HepG2 (cell line): ENCODE measurements at regions not wholly inside any gene's neighbourhood (a gene's known extent, or its start where the extent isn't known, plus 50 kb on each side); places are given as distances from the start of the nearest gene placed in this dataset.

Source experiments
- ATAC-seq: fragments of 200-7000 bp; cut with Tn5 transposase; 3 replicates; pipeline ENCODE4 v1.9.1; 2020; ENCODE audit warnings: mild to moderate bottlenecking, moderate library complexity
- BruUV-seq: library from RNA; stranded (reverse); fragments of 400-500 nt; replicated peaks from 2 replicates; lab custom pipeline; 2021; lab: Mats Ljungman, UMichigan
- CTCF ChIA-PET: fragments of 300-600 bp; formaldehyde crosslinking; extraction: SDS; loops from one replicate; lab custom pipeline; 2021; ENCODE audit warnings: low total read pairs, inconsistent platforms, low intra/inter-chr PET ratio; lab: Yijun Ruan, JAX
- POLR2A ChIA-PET: fragments of 350-600 bp; sonication (Branson Sonifier 250); formaldehyde crosslinking; loops from one replicate; lab custom pipeline; 2020; ENCODE audit warnings: antibody characterized with exemption, inconsistent platforms; lab: Yijun Ruan, JAX
- DNase-seq: peaks from one replicate; pipeline ENCODE4 v3.0.0-alpha.2; 2015; ENCODE audit warnings: low spot score
- FAIRE-seq: peaks from 3 replicates; lab custom pipeline; 2011; peaks lifted over from hg19 to GRCh38; lab: Jason Lieb, UNC
- H2AFZ ChIP-seq: one replicate; pipeline ENCODE4 v1.6.1; 2011; ENCODE audit warnings: low read length, inconsistent platforms
- H3K27ac ChIP-seq: fragments of 300-600 bp; 3 replicates; pipeline ENCODE4 v1.8.0; 2011; ENCODE audit warnings: mixed run types, mild to moderate bottlenecking, mixed read lengths, low read length, inconsistent platforms; ENCODE audit not compliant: insufficient read depth; ENCODE audit errors: extremely low read length
- H3K27me3 ChIP-seq, 2 experiments: fragments of 200-600 bp in 1 of 2; 2 replicates in 1 of 2; 3 replicates in 1 of 2; pipeline versions ENCODE4 v1.6.0 to v1.8.0; 2011; ENCODE audit warnings: low read length in 2 of 2, mild to moderate bottlenecking in 2 of 2, moderate library complexity in 2 of 2, inconsistent platforms in 1 of 2; ENCODE audit not compliant: insufficient read depth in 2 of 2, control insufficient read depth in 1 of 2
- H3K36me3 ChIP-seq, 2 experiments: fragments of 200-600 bp in 1 of 2; replicated peaks in 1 of 2; 2 replicates in 1 of 2; 3 replicates in 1 of 2; pipeline versions ENCODE4 v1.5.1 to v1.8.0; 2011; ENCODE audit warnings: low read length in 2 of 2, inconsistent platforms in 1 of 2; ENCODE audit not compliant: insufficient read depth in 2 of 2, control insufficient read depth in 1 of 2
- H3K4me1 ChIP-seq: 2 replicates; pipeline ENCODE4 v1.5.1; 2012; ENCODE audit warnings: low read length, inconsistent platforms; ENCODE audit not compliant: insufficient read depth
- H3K4me2 ChIP-seq: 2 replicates; pipeline ENCODE4 v1.6.0; 2011; ENCODE audit warnings: low read depth, low read length, inconsistent platforms
- H3K4me3 ChIP-seq, 3 experiments: fragments of 200-600 bp in 1 of 3; sonication (generic), shearing (Covaris generic) in 1 of 3; replicated peaks in 1 of 3; 2 replicates each; pipeline ENCODE4 v1.5.1; 2011 to 2016; ENCODE audit warnings: low read length in 3 of 3, inconsistent platforms in 2 of 3, low read depth in 2 of 3, mild to moderate bottlenecking in 2 of 3, control low read depth in 1 of 3, mixed read lengths in 1 of 3; ENCODE audit not compliant: insufficient read depth in 1 of 3
- H3K79me2 ChIP-seq: one replicate; pipeline ENCODE4 v1.6.1; 2011; ENCODE audit warnings: low read length, inconsistent platforms; ENCODE audit not compliant: insufficient read depth
- H3K9ac ChIP-seq: 2 replicates; pipeline ENCODE4 v1.6.0; 2011; ENCODE audit warnings: mild to moderate bottlenecking, low read depth, low read length, inconsistent platforms; ENCODE audit not compliant: insufficient read depth
- H3K9me3 ChIP-seq: 2 replicates; pipeline ENCODE4 v1.5.1; 2012; ENCODE audit warnings: mild to moderate bottlenecking, low read length
- H4K20me1 ChIP-seq: 2 replicates; pipeline ENCODE4 v1.6.0; 2011; ENCODE audit warnings: inconsistent platforms, mild to moderate bottlenecking, low read length, moderate library complexity; ENCODE audit not compliant: insufficient read depth
- BCL3 ChIP-seq: sonication (generic); formaldehyde crosslinking; IDR thresholded peaks from 2 replicates; pipeline ENCODE4 v1.5.1; 2020; ENCODE audit warnings: mild to moderate bottlenecking, missing genetic modification reagents, moderate library complexity
- CEBPG ChIP-seq: IDR thresholded peaks from 2 replicates; pipeline ENCODE4 v1.6.1; 2016
- CENPT ChIP-seq: sonication (generic); formaldehyde crosslinking; IDR thresholded peaks from 2 replicates; pipeline ENCODE4 v1.8.0; 2022; ENCODE audit warnings: low read depth, mild to moderate bottlenecking, moderate library complexity, missing genetic modification reagents
- CSRNP1 ChIP-seq: sonication (generic); formaldehyde crosslinking; IDR thresholded peaks from 2 replicates; pipeline ENCODE4 v1.8.1; 2023; ENCODE audit warnings: mild to moderate bottlenecking, missing genetic modification reagents
- E2F5 ChIP-seq: sonication (generic); formaldehyde crosslinking; conservative IDR thresholded peaks from 2 replicates; pipeline ENCODE4 v1.4.0; 2020; ENCODE audit warnings: missing genetic modification reagents
- HNRNPL ChIP-seq: fragments of 200-400 bp; formaldehyde crosslinking; IDR thresholded peaks from 2 replicates; pipeline ENCODE4 v1.6.1; 2017; ENCODE audit warnings: mild to moderate bottlenecking, low read depth, low read length
- NFIB ChIP-seq: sonication (generic); formaldehyde crosslinking; IDR thresholded peaks from 2 replicates; pipeline ENCODE4 v1.9.0; 2021; ENCODE audit warnings: missing genetic modification reagents, mild to moderate bottlenecking, borderline replicate concordance
- RCOR2 ChIP-seq: IDR thresholded peaks from 2 replicates; pipeline ENCODE4 v1.6.1; 2016; ENCODE audit warnings: missing biosample characterization, missing genetic modification reagents
- TEAD2 ChIP-seq: sonication (generic); formaldehyde crosslinking; IDR thresholded peaks from 2 replicates; pipeline ENCODE4 v1.9.0; 2021; ENCODE audit warnings: missing genetic modification reagents
- YEATS2 ChIP-seq: sonication (generic); formaldehyde crosslinking; IDR thresholded peaks from 2 replicates; pipeline ENCODE4 v1.4.0; 2020; ENCODE audit warnings: missing genetic modification reagents, borderline replicate concordance
- ZBTB21 ChIP-seq: sonication (generic); formaldehyde crosslinking; IDR thresholded peaks from 2 replicates; pipeline ENCODE4 v1.4.0; 2020; ENCODE audit warnings: missing genetic modification reagents
- ZBTB8A ChIP-seq: sonication (generic); formaldehyde crosslinking; IDR thresholded peaks from 2 replicates; pipeline ENCODE4 v1.4.0; 2020; ENCODE audit warnings: mild to moderate bottlenecking, low read depth, missing genetic modification reagents, borderline replicate concordance
- ZNF225 ChIP-seq: sonication (generic); formaldehyde crosslinking; IDR thresholded peaks from 2 replicates; pipeline ENCODE4 v1.4.0; 2020; ENCODE audit warnings: mild to moderate bottlenecking, missing genetic modification reagents
- ZNF383 ChIP-seq: sonication (generic); formaldehyde crosslinking; IDR thresholded peaks from 2 replicates; pipeline ENCODE4 v1.4.0; 2020; ENCODE audit warnings: missing genetic modification reagents, mild to moderate bottlenecking, borderline replicate concordance
- ZNF782 ChIP-seq: sonication (generic); formaldehyde crosslinking; IDR thresholded peaks from 2 replicates; pipeline ENCODE4 v1.4.0; 2020; ENCODE audit warnings: missing genetic modification reagents, mild to moderate bottlenecking, borderline replicate concordance
- ZSCAN20 ChIP-seq: sonication (generic); formaldehyde crosslinking; IDR thresholded peaks from 2 replicates; pipeline ENCODE4 v1.4.0; 2020; ENCODE audit warnings: missing genetic modification reagents, mild to moderate bottlenecking, borderline replicate concordance
- WGBS: methylation state at CpG from one replicate; pipeline ENCODE4 v1.1.6; 2017; ENCODE audit warnings: low lambda C conversion rate; 5-methylcytosine and 5-hydroxymethylcytosine counted together
- in situ Hi-C: cut with HindIII; loops from 2 replicates; pipeline ENCODE4 v1.10.0; 2017; ENCODE audit warnings: low pct_unique_long_range_greater_than_20kb; ENCODE audit not compliant: extremely low pct_ligation_motif_present
- intact Hi-C: fragments of 100-400 bp; cut with micrococcal nuclease; formaldehyde crosslinking; loops from one replicate; pipeline ENCODE4 v1.10.0; 2022; ENCODE audit not compliant: unreplicated experiment

- Histone ChIP-seq H3K27me3 (no peaks in the 10 kb centered on the region; a peak in 1 of 5 replicates), H3K4me3 (no peak overlapping the region), H4K20me1 (no peaks in the 10 kb centered on the region), H3K79me2 (no peaks in the 10 kb centered on the region), H2AFZ (no peak overlapping the region), H3K9ac (no peak overlapping the region), H3K4me1 (peaks cover 22% of the 10 kb centered on the region), H3K9me3 (no peaks in the 10 kb centered on the region), H3K36me3 (no peaks in the 10 kb centered on the region), H3K4me2 (no peak overlapping the region), H3K27ac (no peak overlapping the region)
- in situ Hi-C loops (no loop called here), intact Hi-C loops (no loop called here)
- DNase-seq (no peak), ATAC-seq (no peak), FAIRE-seq (no peak)
- CTCF ChIA-PET, result no interaction called here
- TF ChIP-seq ZNF383 (CRISPR knock-in tag) (no peak), ZSCAN20 (no peak), NFIB (CRISPR knock-in tag) (no peak), CEBPG (CRISPR knock-in tag) (no peak), HNRNPL (no peak), ZNF782 (CRISPR knock-in tag) (no peak), CENPT (CRISPR knock-in tag) (no peak), E2F5 (CRISPR knock-in tag) (no peak), TEAD2 (CRISPR knock-in tag) (no peak), ZBTB8A (CRISPR knock-in tag) (no peak), RCOR2 (no peak), YEATS2 (CRISPR knock-in tag) (no peak), BCL3 (CRISPR knock-in tag) (no peak), ZBTB21 (CRISPR knock-in tag) (no peak), CSRNP1 (no peak), ZNF225 (CRISPR knock-in tag) (no peak)
- POLR2A ChIA-PET, result no interaction called here
- WGBS, result 47% methylated on average over 4 of the region's 4 CpGs
- BruUV-seq, result no TSS peak
These were observed 57.7 kb upstream of the LRPPRC start for GRCh38 chr2:44053456-44053855.
